SH-SY5Y (cell line): ENCODE measurements at regions not wholly inside any gene's neighbourhood (a gene's known extent, or its start where the extent isn't known, plus 50 kb on each side); places are given as distances from the start of the nearest gene placed in this dataset.

Experiments
- GATA2 ChIP-seq: IDR thresholded peaks from 2 replicates; pipeline ENCODE4 v1.6.1; 2011; ENCODE audit warnings: mild to moderate bottlenecking, low read depth, low read length
- GATA3 ChIP-seq: IDR thresholded peaks from 2 replicates; pipeline ENCODE4 v1.6.1; 2011; ENCODE audit warnings: low read depth, mild to moderate bottlenecking, low read length, moderate library complexity

GRCh38 chr15:57854531-57854930, 148.0 kb downstream of the POLR2M start:
- no peak for TF ChIP-seq GATA2
- no peak for TF ChIP-seq GATA3
